DND-41 (cell line): ENCODE measurements at regions not wholly inside any gene's neighbourhood (a gene's known extent, or its start where the extent isn't known, plus 50 kb on each side); places are given as distances from the start of the nearest gene placed in this dataset.
"Not testable (repeated sequence)": the region's sequence is repeated elsewhere in the genome, so short reads cannot be mapped to it uniquely, and the experiment has no call there.

ENCODE experiments used
- ATAC-seq: fragments of 200-7000 bp; cut with Tn5 transposase; 3 replicates; pipeline ENCODE4 v1.9.1; 2021; ENCODE audit warnings: low read depth; ENCODE audit not compliant: insufficient read depth
- DNase-seq: peaks from one replicate; pipeline ENCODE4 v3.0.0-alpha.2; 2020
- H2AFZ ChIP-seq: 2 replicates; pipeline ENCODE4 v1.6.0; 2012; ENCODE audit warnings: low read depth, low read length
- H3K27ac ChIP-seq: 2 replicates; pipeline ENCODE4 v1.5.1; 2012; ENCODE audit warnings: low read length, inconsistent platforms
- H3K27me3 ChIP-seq: fragments of 200-600 bp; sonication (generic); 2 replicates; pipeline ENCODE4 v1.6.0; 2012; ENCODE audit warnings: low read length, mild to moderate bottlenecking, inconsistent platforms; ENCODE audit not compliant: insufficient read depth, poor library complexity
- H3K36me3 ChIP-seq: 2 replicates; pipeline ENCODE4 v1.5.1; 2012; ENCODE audit warnings: low read length, inconsistent platforms; ENCODE audit not compliant: insufficient read depth
- H3K4me1 ChIP-seq: 2 replicates; pipeline ENCODE4 v1.5.1; 2012; ENCODE audit warnings: mild to moderate bottlenecking, low read length; ENCODE audit not compliant: insufficient read depth
- H3K4me2 ChIP-seq: 2 replicates; pipeline ENCODE4 v1.6.0; 2012; ENCODE audit warnings: mild to moderate bottlenecking, moderate library complexity, low read length, inconsistent platforms; ENCODE audit not compliant: insufficient read depth
- H3K4me3 ChIP-seq, 2 experiments: fragments of 200-600 bp in 1 of 2; shearing (Covaris generic) in 1 of 2; 2 replicates each; pipeline ENCODE4 v1.5.1; 2012 to 2016; ENCODE audit warnings: inconsistent platforms in 2 of 2, low read length in 2 of 2, mild to moderate bottlenecking in 2 of 2, low read depth in 1 of 2, moderate library complexity in 1 of 2
- H3K79me2 ChIP-seq: 2 replicates; pipeline ENCODE4 v1.6.0; 2012; ENCODE audit warnings: low read length, inconsistent platforms; ENCODE audit not compliant: insufficient read depth
- H3K9ac ChIP-seq: 2 replicates; pipeline ENCODE4 v1.6.0; 2012; ENCODE audit warnings: low read depth, mild to moderate bottlenecking, inconsistent platforms, low read length, moderate library complexity
- H3K9me3 ChIP-seq: 2 replicates; pipeline ENCODE4 v1.5.1; 2012; ENCODE audit warnings: low read length, moderate library complexity, mild to moderate bottlenecking, inconsistent platforms; ENCODE audit not compliant: insufficient read depth, severe bottlenecking
- H4K20me1 ChIP-seq: 2 replicates; pipeline ENCODE4 v1.6.0; 2012; ENCODE audit warnings: low read length; ENCODE audit not compliant: insufficient read depth
- EZH2 ChIP-seq: IDR thresholded peaks from 3 replicates; pipeline ENCODE4 v1.6.1; 2012; ENCODE audit warnings: borderline replicate concordance, low read depth, mild to moderate bottlenecking, moderate library complexity, low read length, inconsistent platforms; ENCODE audit not compliant: severe bottlenecking
- TF ChIP-seq, protein P1 (sequence below): IDR thresholded peaks from 2 replicates; pipeline ENCODE4 v1.5.1; 2012; ENCODE audit warnings: borderline replicate concordance, low read length, moderate library complexity, mild to moderate bottlenecking; ENCODE audit not compliant: poor library complexity, severe bottlenecking; ENCODE audit errors: extremely low read depth

DNA sequence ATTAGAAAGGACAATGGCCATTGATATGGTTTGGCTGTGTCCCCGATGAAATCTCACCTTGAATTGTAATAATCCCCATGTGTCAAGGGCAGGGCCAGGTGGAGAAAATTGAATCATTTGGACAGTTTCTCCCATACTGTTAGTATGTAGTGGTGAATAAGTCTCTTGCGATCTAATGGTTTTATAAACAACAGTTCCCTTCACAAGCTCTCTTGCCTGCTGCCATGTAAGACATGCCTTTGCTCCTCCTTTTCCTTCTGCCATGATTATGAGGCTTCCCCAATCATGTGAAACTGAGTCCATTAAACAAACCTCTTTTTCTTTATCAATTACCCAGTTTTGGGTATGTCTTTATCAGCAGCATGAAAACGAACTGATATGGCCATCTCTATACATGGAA is 302.7 kb downstream of the SFMBT2 start:
- DNase-seq, result no peak
- no peak overlapping the region for H2AFZ ChIP-seq
- no peak for ATAC-seq
- no peaks in the 10 kb centered on the region for H3K9me3 ChIP-seq
- H3K79me2 ChIP-seq, result no peaks in the 10 kb centered on the region
- H3K27me3 ChIP-seq, result no peaks in the 10 kb centered on the region
- H3K36me3 ChIP-seq, result no peaks in the 10 kb centered on the region
- H3K4me2 ChIP-seq, result no peak overlapping the region
- no peak for TF ChIP-seq EZH2
- TF ChIP-seq, protein P1, sequence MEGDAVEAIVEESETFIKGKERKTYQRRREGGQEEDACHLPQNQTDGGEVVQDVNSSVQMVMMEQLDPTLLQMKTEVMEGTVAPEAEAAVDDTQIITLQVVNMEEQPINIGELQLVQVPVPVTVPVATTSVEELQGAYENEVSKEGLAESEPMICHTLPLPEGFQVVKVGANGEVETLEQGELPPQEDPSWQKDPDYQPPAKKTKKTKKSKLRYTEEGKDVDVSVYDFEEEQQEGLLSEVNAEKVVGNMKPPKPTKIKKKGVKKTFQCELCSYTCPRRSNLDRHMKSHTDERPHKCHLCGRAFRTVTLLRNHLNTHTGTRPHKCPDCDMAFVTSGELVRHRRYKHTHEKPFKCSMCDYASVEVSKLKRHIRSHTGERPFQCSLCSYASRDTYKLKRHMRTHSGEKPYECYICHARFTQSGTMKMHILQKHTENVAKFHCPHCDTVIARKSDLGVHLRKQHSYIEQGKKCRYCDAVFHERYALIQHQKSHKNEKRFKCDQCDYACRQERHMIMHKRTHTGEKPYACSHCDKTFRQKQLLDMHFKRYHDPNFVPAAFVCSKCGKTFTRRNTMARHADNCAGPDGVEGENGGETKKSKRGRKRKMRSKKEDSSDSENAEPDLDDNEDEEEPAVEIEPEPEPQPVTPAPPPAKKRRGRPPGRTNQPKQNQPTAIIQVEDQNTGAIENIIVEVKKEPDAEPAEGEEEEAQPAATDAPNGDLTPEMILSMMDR, result no peak
- no peak overlapping the region for H3K27ac ChIP-seq
- H3K4me1 ChIP-seq, result peaks cover 7% of the 10 kb centered on the region
- H3K4me3 ChIP-seq, result no peak overlapping the region
- H3K9ac ChIP-seq, result no peak overlapping the region
- no peaks in the 10 kb centered on the region for H4K20me1 ChIP-seq

DNA sequence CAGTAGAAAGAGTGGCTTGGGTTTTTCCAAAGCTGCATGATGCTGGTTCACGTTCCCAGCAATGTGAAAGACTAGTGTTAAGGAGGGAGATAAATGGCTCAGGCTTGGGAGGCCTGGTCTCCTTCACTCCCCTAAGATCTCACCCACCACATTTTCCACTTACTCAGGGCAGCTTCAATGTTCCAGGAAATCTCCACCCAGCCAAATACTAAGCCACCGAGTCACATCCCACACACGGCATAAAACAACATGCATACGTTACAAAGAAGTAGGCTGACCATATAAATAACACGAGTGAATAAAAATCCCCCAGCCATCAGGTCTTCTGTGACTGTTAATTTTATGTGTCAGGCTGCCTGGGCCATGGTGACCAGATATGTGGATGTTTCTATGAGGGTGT is 303.5 kb downstream of the SFMBT2 start:
- H3K79me2 ChIP-seq, result no peaks in the 10 kb centered on the region
- TF ChIP-seq, protein P1, result no peak
- no peak for TF ChIP-seq EZH2
- H3K36me3 ChIP-seq, result no peaks in the 10 kb centered on the region
- no peaks in the 10 kb centered on the region for H3K9me3 ChIP-seq
- no peak overlapping the region for H3K9ac ChIP-seq
- DNase-seq (no peak), ATAC-seq (no peak)
- no peaks in the 10 kb centered on the region for H3K27me3 ChIP-seq
- H3K4me1 ChIP-seq, result peaks cover 7% of the 10 kb centered on the region
- no peak overlapping the region for H3K27ac ChIP-seq
- H4K20me1 ChIP-seq, result no peaks in the 10 kb centered on the region
- H3K4me2 ChIP-seq, result no peak overlapping the region
- no peak overlapping the region for H2AFZ ChIP-seq
- H3K4me3 ChIP-seq, result no peak overlapping the region

DNA sequence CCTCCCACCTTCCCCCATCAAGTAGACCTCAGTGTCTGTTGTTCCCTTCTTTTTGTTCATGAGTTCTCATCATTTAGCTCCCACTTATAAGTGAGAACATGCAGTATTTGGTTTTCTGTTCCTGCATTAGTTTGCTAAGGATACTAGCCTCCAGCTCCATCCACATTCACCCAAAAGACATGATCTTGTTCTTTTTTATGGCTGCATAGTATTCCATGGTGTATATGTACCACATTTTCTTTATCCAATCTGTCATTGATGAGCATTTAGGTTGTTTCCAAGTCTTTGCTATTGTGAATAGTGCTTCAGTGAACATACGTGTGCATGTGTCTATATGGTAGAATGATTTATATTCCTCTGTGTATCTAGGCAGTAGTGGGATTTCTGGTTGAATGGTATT is 306.5 kb downstream of the SFMBT2 start:
- H3K4me3 ChIP-seq, ATAC-seq, DNase-seq: not testable (repeated sequence)

DNA sequence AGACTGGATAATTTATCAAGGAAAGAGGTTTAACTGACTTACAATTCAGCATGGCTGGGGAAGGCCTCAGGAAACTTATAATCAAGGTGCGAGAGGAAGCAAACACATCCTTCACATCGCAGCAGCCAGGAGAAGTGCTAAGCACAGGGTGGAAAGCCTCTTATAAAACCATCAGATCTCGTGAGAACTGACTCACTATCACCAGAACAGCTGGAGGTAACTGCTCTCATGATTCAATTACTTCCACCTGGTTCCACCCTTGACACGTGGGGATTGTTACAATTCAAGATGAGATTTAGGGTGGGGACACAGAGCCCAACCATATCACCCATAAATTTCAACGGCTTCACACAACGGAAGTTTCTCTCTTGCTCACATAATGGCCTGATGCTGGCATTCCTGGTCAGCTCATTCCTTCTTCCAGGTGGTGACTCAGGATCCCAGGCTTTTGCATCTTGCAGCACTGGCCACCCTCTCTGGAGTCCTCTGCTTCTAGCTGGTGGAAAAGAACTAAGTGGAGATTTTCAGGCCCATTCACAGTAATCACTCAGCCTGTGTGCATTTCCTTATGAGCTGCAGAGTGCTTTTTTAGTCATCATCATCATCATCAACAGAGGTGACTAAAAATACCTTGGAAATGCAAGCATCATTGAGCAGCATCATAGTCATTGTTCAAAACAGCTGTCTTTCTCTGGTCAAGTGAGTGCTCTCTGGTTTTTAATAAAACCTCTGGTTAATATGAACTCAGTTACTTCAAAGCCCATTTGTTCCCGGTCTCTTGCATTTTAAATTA is 308.1 kb downstream of the SFMBT2 start:
- Histone ChIP-seq H3K9ac (no peak overlapping the region), H2AFZ (no peak overlapping the region), H3K4me1 (peaks cover 7% of the 10 kb centered on the region), H3K27me3 (no peaks in the 10 kb centered on the region), H3K4me3 (no peak overlapping the region), H3K36me3 (no peaks in the 10 kb centered on the region), H3K27ac (no peak overlapping the region), H3K9me3 (no peaks in the 10 kb centered on the region), H3K4me2 (no peak overlapping the region), H4K20me1 (no peaks in the 10 kb centered on the region), H3K79me2 (no peaks in the 10 kb centered on the region)
- no peak for ATAC-seq
- no peak for DNase-seq
- no peak for TF ChIP-seq EZH2
- TF ChIP-seq, protein P1, result no peak

More for the DNA sequence above, 306.5 kb downstream of the SFMBT2 start:
- not testable (repeated sequence) for H3K9me3 ChIP-seq, H3K4me1 ChIP-seq, H3K9ac ChIP-seq, H4K20me1 ChIP-seq, H3K36me3 ChIP-seq, H3K79me2 ChIP-seq, H2AFZ ChIP-seq, H3K27ac ChIP-seq, H3K27me3 ChIP-seq, H3K4me2 ChIP-seq
